ENCODE measurements at regions not wholly inside any gene's neighbourhood (a gene's known extent, or its start where the extent isn't known, plus 50 kb on each side); places are given as distances from the start of the nearest gene placed in this dataset.

DNA sequence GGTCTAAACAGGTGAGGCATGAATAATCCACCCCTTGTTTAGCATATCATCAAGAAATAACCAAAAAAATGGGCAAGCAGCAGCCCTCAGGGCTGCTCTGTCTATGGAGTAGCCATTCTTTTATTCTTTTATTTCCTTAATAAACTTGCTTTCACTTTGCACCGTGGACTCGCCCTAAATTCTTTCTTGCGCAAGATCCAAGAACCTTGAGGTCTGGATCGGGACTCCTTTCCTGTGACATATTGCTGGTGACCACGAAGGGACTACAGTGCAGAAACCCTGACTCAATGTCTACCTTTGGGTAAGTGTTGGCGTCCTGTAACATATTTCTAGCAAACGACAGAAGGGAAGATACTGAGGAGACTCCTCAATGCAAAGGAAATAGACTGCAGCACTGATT, 1099.2 kb downstream of the FAM181B start:
- Histone ChIP-seq H4K20me1 (ENCODE audit: control insufficient read depth, insufficient read depth) (no peaks in the 10 kb centered on the region), H2AFZ (ENCODE audit: control insufficient read depth, low read depth, low read length) (no peak overlapping the region), H3K36me3 (ENCODE audit: control insufficient read depth in 2 of 2, insufficient read depth in 2 of 2, low read length in 1 of 2) (no peaks in the 10 kb centered on the region), H3K9ac (ENCODE audit: control insufficient read depth, insufficient read depth, low read length) (no peak overlapping the region), H3K4me2 (ENCODE audit: control insufficient read depth, insufficient read depth) (no peak overlapping the region), H3K9me3 (replicated peaks; ENCODE audit: control insufficient read depth, insufficient read depth, low read length) (no peaks in the 10 kb centered on the region), H3K4me1 (ENCODE audit: control insufficient read depth, insufficient read depth, low read length) (no peaks in the 10 kb centered on the region), H3K27ac (ENCODE audit: control insufficient read depth, insufficient read depth) (no peak overlapping the region), H3K4me3 (no peak overlapping the region), H3K79me2 (ENCODE audit: control insufficient read depth, insufficient read depth, low read length) (no peaks in the 10 kb centered on the region), H3K27me3 (replicated peaks in 1 of 2; ENCODE audit: control insufficient read depth in 2 of 2, insufficient read depth in 2 of 2, low read length in 1 of 2) (no peaks in the 10 kb centered on the region)
- FAIRE-seq: no peak
- in situ Hi-C loops (cut with MboI) (no loop called here), intact Hi-C loops (cut with micrococcal nuclease; ENCODE audit: unreplicated experiment) (no loop called here)
- ATAC-seq: no peak
- BruUV-seq (replicated peaks): no TSS peak
- 20% methylated on average over 7 of the region's 7 CpGs for WGBS (ENCODE audit: insufficient coverage, insufficient replicate concordance, low lambda C conversion rate, missing lambda C conversion rate)
- DNase-seq (ENCODE audit: low read depth, low spot score): no peak
- POLR2A ChIA-PET: no interaction called here
- SMC1A ChIA-PET (ENCODE audit: uncharacterized antibody, unreplicated experiment): no interaction called here
- RAD21 ChIA-PET (ENCODE audit: unreplicated experiment): no interaction called here
- no peak for TF ChIP-seq SUPT20H (IDR thresholded peaks at IDR 0.05; ENCODE audit: borderline replicate concordance, control insufficient read depth, low read depth, low read length)
- no peak for TF ChIP-seq GATAD2B (conservative IDR thresholded peaks at IDR 0.05; ENCODE audit: low read depth)
- TF ChIP-seq BHLHE40 (IDR thresholded peaks at IDR 0.05; ENCODE audit: borderline replicate concordance in 1 of 2, low read depth in 2 of 2, low read length in 1 of 2): no peak
- no peak for TF ChIP-seq TCF3 (IDR thresholded peaks at IDR 0.05; ENCODE audit: borderline replicate concordance, insufficient read depth, low read depth, low read length)
- TF ChIP-seq ESRRA (IDR thresholded peaks at IDR 0.05; ENCODE audit: low read length): no peak
- TF ChIP-seq SMAD1 (IDR thresholded peaks at IDR 0.05; ENCODE audit: low read depth, partially characterized antibody): no peak
- TF ChIP-seq SIX5 (IDR thresholded peaks at IDR 0.05; ENCODE audit: low read depth, low read length, severe bottlenecking): no peak
- no peak for TF ChIP-seq RBBP5 (conservative IDR thresholded peaks at IDR 0.05)
- TF ChIP-seq CBX5 (IDR thresholded peaks at IDR 0.05; ENCODE audit: low read depth): no peak
- TF ChIP-seq EGR1 (IDR thresholded peaks at IDR 0.05; ENCODE audit: borderline replicate concordance in 1 of 2, low read depth in 2 of 2, low read length in 2 of 2): no peak
- no peak for TF ChIP-seq FOXM1 (IDR thresholded peaks at IDR 0.05; ENCODE audit: low read depth, low read length)
- CTCF ChIA-PET: no interaction called here
